ENCODE measurements at regions not wholly inside any gene's neighbourhood (a gene's known extent, or its start where the extent isn't known, plus 50 kb on each side); places are given as distances from the start of the nearest gene placed in this dataset.

DNA sequence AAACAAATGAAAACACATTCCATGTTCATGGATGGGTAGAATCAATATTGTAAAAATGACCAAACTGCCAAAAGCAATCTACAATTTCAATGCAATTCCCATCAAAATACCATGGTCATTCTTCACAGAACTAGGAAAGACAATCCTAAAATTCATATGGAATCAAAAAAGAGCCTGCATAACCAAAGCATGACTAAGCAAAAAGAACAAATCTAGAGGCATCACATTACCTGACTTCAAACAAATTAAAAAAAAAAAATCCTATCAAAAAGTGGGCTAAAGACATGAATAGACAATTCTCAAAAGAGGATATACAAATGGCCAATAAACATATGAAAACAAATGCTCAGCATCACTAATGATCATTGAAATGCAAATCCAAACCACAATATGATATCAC lies 297.5 kb downstream of the NAF1 start:
- TF ChIP-seq, protein P1, sequence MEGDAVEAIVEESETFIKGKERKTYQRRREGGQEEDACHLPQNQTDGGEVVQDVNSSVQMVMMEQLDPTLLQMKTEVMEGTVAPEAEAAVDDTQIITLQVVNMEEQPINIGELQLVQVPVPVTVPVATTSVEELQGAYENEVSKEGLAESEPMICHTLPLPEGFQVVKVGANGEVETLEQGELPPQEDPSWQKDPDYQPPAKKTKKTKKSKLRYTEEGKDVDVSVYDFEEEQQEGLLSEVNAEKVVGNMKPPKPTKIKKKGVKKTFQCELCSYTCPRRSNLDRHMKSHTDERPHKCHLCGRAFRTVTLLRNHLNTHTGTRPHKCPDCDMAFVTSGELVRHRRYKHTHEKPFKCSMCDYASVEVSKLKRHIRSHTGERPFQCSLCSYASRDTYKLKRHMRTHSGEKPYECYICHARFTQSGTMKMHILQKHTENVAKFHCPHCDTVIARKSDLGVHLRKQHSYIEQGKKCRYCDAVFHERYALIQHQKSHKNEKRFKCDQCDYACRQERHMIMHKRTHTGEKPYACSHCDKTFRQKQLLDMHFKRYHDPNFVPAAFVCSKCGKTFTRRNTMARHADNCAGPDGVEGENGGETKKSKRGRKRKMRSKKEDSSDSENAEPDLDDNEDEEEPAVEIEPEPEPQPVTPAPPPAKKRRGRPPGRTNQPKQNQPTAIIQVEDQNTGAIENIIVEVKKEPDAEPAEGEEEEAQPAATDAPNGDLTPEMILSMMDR (IDR thresholded peaks at IDR 0.05; ENCODE audit: low read depth, low read length), result no peak
- no peak for TF ChIP-seq EZH2phosphoT487 (IDR thresholded peaks at IDR 0.05; ENCODE audit: low read depth)
